Thyroid gland (tissue), 4 donors: ENCODE measurements at regions not wholly inside any gene's neighbourhood (a gene's known extent, or its start where the extent isn't known, plus 50 kb on each side); places are given as distances from the start of the nearest gene placed in this dataset.

ENCODE experiments used
- DNase-seq, 2 donors: peaks; one replicate each; pipeline ENCODE4 v3.0.0-alpha.2; 2019
- H3K27ac ChIP-seq, 3 donors: fragments of 200-600 bp; sonication (generic); 1 replicate in 2 of 3; 2 replicates in 1 of 3; pipeline ENCODE4 v1.5.1; 2016 to 2019; ENCODE audit warnings: mild to moderate bottlenecking in 1 of 3, moderate library complexity in 1 of 3
- H3K27me3 ChIP-seq: fragments of 200-600 bp; sonication (generic); one replicate; pipeline ENCODE4 v1.5.1; 2019
- H3K36me3 ChIP-seq, 2 donors: fragments of 200-600 bp; sonication (generic); one replicate each; pipeline ENCODE4 v1.5.1; 2016 to 2019
- H3K4me1 ChIP-seq, 2 donors: fragments of 200-600 bp; sonication (generic); one replicate each; pipeline ENCODE4 v1.5.1; 2017 to 2019
- H3K4me3 ChIP-seq, 3 donors: fragments of 200-600 bp; sonication (generic); replicated peaks in 1 of 3; 1 replicate in 2 of 3; 2 replicates in 1 of 3; pipeline ENCODE4 v1.5.1; 2016; ENCODE audit warnings: mild to moderate bottlenecking in 1 of 3
- H3K9me3 ChIP-seq: fragments of 200-600 bp; sonication (generic); one replicate; pipeline ENCODE4 v1.5.1; 2017
- POLR2A ChIP-seq, 2 donors: fragments of 450-650 bp; IDR thresholded peaks; one replicate each; pipeline ENCODE4 v1.6.1; 2017; ENCODE audit warnings: antibody characterized with exemption in 2 of 2, mild to moderate bottlenecking in 2 of 2, moderate library complexity in 1 of 2
- WGBS, 2 donors: methylation state at CpG; one replicate each; pipeline ENCODE4 v1.1.5; 2017; 5-methylcytosine and 5-hydroxymethylcytosine counted together
- intact Hi-C: fragments of 100-400 bp; cut with DNase I; formaldehyde crosslinking; loops from one replicate; pipeline ENCODE4 v1.15.1; 2023
- TF ChIP-seq, protein P1 (sequence below), 6 experiments: fragments of 200-600 bp in 3 of 6; fragments of 450-650 bp in 3 of 6; sonication (generic) in 3 of 6; IDR thresholded peaks; one replicate each; pipeline ENCODE4 v1.5.1; 2016 to 2019; ENCODE audit warnings: antibody characterized with exemption in 6 of 6, mild to moderate bottlenecking in 2 of 6, inconsistent platforms in 1 of 6, moderate library complexity in 1 of 6

DNA sequence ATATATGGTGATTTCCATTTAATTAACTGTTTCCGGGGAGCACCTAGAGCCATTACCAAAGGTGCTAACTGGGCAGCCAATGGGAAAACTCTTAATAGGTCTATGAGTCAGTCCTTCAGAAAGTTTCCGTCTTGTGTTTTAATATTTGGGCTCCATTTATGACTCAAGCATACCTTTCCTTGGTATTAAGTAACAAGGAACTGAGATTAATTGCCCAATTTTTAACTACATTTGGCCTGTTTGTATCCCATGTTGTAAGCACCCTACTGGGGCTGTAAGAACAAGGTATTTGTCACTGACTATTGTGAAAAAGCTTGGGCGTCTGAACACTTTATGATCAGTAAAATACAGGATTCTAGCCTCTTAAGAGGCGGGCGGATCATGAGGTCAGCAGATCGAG is 62.8 kb upstream of the FOXN3 start:
- WGBS, 2 donors, result 95 to 96% methylated on average over 6 of the region's 6 CpGs

DNA sequence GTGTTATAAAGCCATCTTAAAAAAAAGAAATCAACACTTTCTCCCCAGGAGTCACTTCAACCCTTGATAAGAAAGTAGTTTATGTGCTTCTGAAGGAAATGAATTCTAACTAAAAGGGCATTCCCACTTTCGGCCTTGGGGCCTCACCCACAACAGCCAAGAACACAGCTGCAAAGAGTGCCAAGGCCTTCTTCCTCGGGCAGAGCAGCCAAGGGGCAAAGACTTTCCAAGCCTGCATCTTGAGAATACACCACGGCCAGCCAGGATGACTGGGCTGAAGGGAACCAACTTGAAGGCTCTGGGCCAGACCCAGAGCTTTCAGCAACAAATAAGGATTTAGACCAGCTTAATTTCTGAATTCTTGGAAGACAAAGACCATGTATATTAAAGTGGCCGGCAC is 60.4 kb upstream of the FOXN3 start:
- H3K4me1 ChIP-seq, result no peaks in the 10 kb centered on the region
- no peak overlapping the region for H3K27ac ChIP-seq
- no peak for DNase-seq
- no peak overlapping the region for H3K4me3 ChIP-seq
- no peaks in the 10 kb centered on the region for H3K36me3 ChIP-seq
- 81 to 93% methylated on average over 4 of the region's 4 CpGs for WGBS, 2 donors
- TF ChIP-seq, protein P1, sequence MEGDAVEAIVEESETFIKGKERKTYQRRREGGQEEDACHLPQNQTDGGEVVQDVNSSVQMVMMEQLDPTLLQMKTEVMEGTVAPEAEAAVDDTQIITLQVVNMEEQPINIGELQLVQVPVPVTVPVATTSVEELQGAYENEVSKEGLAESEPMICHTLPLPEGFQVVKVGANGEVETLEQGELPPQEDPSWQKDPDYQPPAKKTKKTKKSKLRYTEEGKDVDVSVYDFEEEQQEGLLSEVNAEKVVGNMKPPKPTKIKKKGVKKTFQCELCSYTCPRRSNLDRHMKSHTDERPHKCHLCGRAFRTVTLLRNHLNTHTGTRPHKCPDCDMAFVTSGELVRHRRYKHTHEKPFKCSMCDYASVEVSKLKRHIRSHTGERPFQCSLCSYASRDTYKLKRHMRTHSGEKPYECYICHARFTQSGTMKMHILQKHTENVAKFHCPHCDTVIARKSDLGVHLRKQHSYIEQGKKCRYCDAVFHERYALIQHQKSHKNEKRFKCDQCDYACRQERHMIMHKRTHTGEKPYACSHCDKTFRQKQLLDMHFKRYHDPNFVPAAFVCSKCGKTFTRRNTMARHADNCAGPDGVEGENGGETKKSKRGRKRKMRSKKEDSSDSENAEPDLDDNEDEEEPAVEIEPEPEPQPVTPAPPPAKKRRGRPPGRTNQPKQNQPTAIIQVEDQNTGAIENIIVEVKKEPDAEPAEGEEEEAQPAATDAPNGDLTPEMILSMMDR (IDR thresholded peaks at IDR 0.05), result no peak
- TF ChIP-seq POLR2A (IDR thresholded peaks at IDR 0.05), result no peak
- intact Hi-C loops, result no loop called here
- H3K9me3 ChIP-seq, result no peaks in the 10 kb centered on the region
- H3K27me3 ChIP-seq, result no peaks in the 10 kb centered on the region

More for the DNA sequence above, 62.8 kb upstream of the FOXN3 start:
- TF ChIP-seq, protein P1 (IDR thresholded peaks at IDR 0.05), result no peak
- TF ChIP-seq POLR2A (IDR thresholded peaks at IDR 0.05), result no peak
- no peaks in the 10 kb centered on the region for H3K27me3 ChIP-seq
- no peaks in the 10 kb centered on the region for H3K36me3 ChIP-seq
- intact Hi-C loops, result no loop called here
- no peak for DNase-seq
- no peaks in the 10 kb centered on the region for H3K9me3 ChIP-seq
- no peak overlapping the region for H3K4me3 ChIP-seq
- no peak overlapping the region for H3K27ac ChIP-seq
- no peaks in the 10 kb centered on the region for H3K4me1 ChIP-seq

GRCh38 chr14:89476354-89476896 is 59.4 kb upstream of the FOXN3 start:
- H3K4me3 ChIP-seq, result no peak overlapping the region
- H3K9me3 ChIP-seq, result no peaks in the 10 kb centered on the region
- TF ChIP-seq POLR2A (IDR thresholded peaks at IDR 0.05), result no peak
- TF ChIP-seq, protein P1 (IDR thresholded peaks at IDR 0.05), result no peak
- DNase-seq, result no peak
- H3K27ac ChIP-seq, result no peak overlapping the region
- no peaks in the 10 kb centered on the region for H3K36me3 ChIP-seq
- H3K27me3 ChIP-seq, result no peaks in the 10 kb centered on the region
- 92 to 93% methylated on average over 10 of the region's 10 CpGs for WGBS, 2 donors
- H3K4me1 ChIP-seq, result no peaks in the 10 kb centered on the region
- intact Hi-C loops, result no loop called here

GRCh38 chr14:89474464-89474863 is 57.4 kb upstream of the FOXN3 start:
- Histone ChIP-seq H3K4me3 (no peak overlapping the region), H3K4me1 (peaks cover 0 to 6% of the 10 kb centered on the region in 2 donors), H3K36me3 (no peaks in the 10 kb centered on the region), H3K27ac (no peak overlapping the region), H3K9me3 (no peaks in the 10 kb centered on the region), H3K27me3 (no peaks in the 10 kb centered on the region)
- no peak for TF ChIP-seq POLR2A (IDR thresholded peaks at IDR 0.05)
- TF ChIP-seq, protein P1 (IDR thresholded peaks at IDR 0.05), result no peak
- intact Hi-C loops, result no loop called here
- no peak for DNase-seq
- WGBS, 2 donors, result 85 to 88% methylated on average over 4 of the region's 4 CpGs

DNA sequence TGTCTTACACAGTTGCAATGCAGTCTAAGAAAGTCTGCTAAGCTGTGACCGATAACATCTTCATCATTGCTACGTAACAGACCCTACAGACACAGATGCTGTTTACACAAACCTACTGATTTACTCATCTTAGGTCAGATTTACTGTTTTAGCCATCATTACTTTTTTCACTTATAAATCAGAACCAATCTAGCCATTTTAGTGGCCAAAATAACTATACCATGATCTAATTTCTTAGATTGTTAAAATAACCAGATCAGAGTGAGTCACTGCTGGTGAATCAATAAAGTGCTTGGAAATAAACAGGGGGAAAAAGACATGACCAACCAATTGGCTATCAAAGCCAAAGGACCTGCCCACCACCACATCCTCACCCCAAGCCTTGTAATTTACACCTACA is 57.0 kb upstream of the FOXN3 start:
- Histone ChIP-seq H3K36me3 (no peaks in the 10 kb centered on the region), H3K27ac (no peak overlapping the region), H3K9me3 (no peaks in the 10 kb centered on the region), H3K4me1 (peaks cover 0 to 6% of the 10 kb centered on the region in 2 donors), H3K27me3 (no peaks in the 10 kb centered on the region), H3K4me3 (no peak overlapping the region)
- TF ChIP-seq, protein P1 (IDR thresholded peaks at IDR 0.05), result no peak
- TF ChIP-seq POLR2A (IDR thresholded peaks at IDR 0.05), result no peak
- no peak for DNase-seq
- intact Hi-C loops, result no loop called here
- WGBS, 2 donors, result 91 to 92% methylated on average over 2 of the region's 2 CpGs
